Activated CD8-positive, alpha-beta T cell treated with anti-CD3 and anti-CD28 coated beads for 36 hours (primary cell): ENCODE measurements at regions not wholly inside any gene's neighbourhood (a gene's known extent, or its start where the extent isn't known, plus 50 kb on each side); places are given as distances from the start of the nearest gene placed in this dataset.

Experiments used
- ATAC-seq: fragments of 200-7000 bp; cut with Tn5 transposase; one replicate; pipeline ENCODE4 v1.10.0; 2021; ENCODE audit warnings: mild to moderate bottlenecking, moderate library complexity
- CTCF ChIA-PET: fragments of 350-600 bp; sonication (Branson Sonifier 250); formaldehyde crosslinking; loops from one replicate; lab custom pipeline; 2021; ENCODE audit warnings: antibody characterized with exemption; lab: Charles Lee
- POLR2A ChIA-PET: fragments of 350-600 bp; sonication (Branson Sonifier 250); formaldehyde crosslinking; loops from one replicate; lab custom pipeline; 2021; ENCODE audit warnings: antibody characterized with exemption; lab: Charles Lee
- DNase-seq: peaks from one replicate; pipeline ENCODE4 v3.0.0-alpha.2; 2020
- H3K27ac Mint-ChIP-seq: one replicate; pipeline ENCODE4 v1.8.0; 2021; ENCODE audit warnings: mild to moderate bottlenecking, mixed read lengths
- H3K27me3 Mint-ChIP-seq: one replicate; pipeline ENCODE4 v1.8.0; 2021; ENCODE audit warnings: mixed read lengths
- H3K36me3 Mint-ChIP-seq: one replicate; pipeline ENCODE4 v1.8.0; 2021; ENCODE audit warnings: low read depth, mixed read lengths
- H3K4me1 Mint-ChIP-seq: one replicate; pipeline ENCODE4 v1.8.0; 2021; ENCODE audit warnings: low read depth, mixed read lengths
- H3K4me3 Mint-ChIP-seq: one replicate; pipeline ENCODE4 v1.8.0; 2021; ENCODE audit warnings: mild to moderate bottlenecking, moderate library complexity, mixed read lengths
- H3K9me3 Mint-ChIP-seq: one replicate; pipeline ENCODE4 v1.8.0; 2021; ENCODE audit warnings: mixed read lengths
- CTCF ChIP-seq: fragments of 200-600 bp; IDR thresholded peaks from one replicate; pipeline ENCODE4 v1.8.0; 2022; ENCODE audit warnings: antibody characterized with exemption, mild to moderate bottlenecking
- intact Hi-C: fragments of 100-400 bp; cut with micrococcal nuclease; formaldehyde crosslinking; loops from one replicate; pipeline ENCODE4 v1.10.0; 2022

GRCh38 chr12:73452672-73453469 is 1084.8 kb upstream of the ATXN7L3B start:
- Mint-ChIP-seq H3K27ac (no peak overlapping the region), H3K4me1 (no peaks in the 10 kb centered on the region), H3K4me3 (no peak overlapping the region), H3K9me3 (peaks cover 4% of the 10 kb centered on the region), H3K36me3 (no peaks in the 10 kb centered on the region), H3K27me3 (no peaks in the 10 kb centered on the region)
- CTCF ChIA-PET = no interaction called here
- POLR2A ChIA-PET = no interaction called here
- intact Hi-C loops = no loop called here
- DNase-seq = no peak
- no peak for TF ChIP-seq CTCF
- no peak for ATAC-seq

GRCh38 chr12:73460212-73460611 is 1077.4 kb upstream of the ATXN7L3B start:
- no peaks in the 10 kb centered on the region for H3K36me3 Mint-ChIP-seq
- H3K27me3 Mint-ChIP-seq = no peaks in the 10 kb centered on the region
- ATAC-seq = no peak
- ChIA-PET POLR2A (no interaction called here), CTCF (no interaction called here)
- no peak overlapping the region for H3K27ac Mint-ChIP-seq
- H3K9me3 Mint-ChIP-seq = peaks cover 6% of the 10 kb centered on the region
- no peak overlapping the region for H3K4me3 Mint-ChIP-seq
- DNase-seq = no peak
- no peak for TF ChIP-seq CTCF
- intact Hi-C loops = no loop called here
- no peaks in the 10 kb centered on the region for H3K4me1 Mint-ChIP-seq

GRCh38 chr12:73465106-73465505 is 1072.5 kb upstream of the ATXN7L3B start:
- no peaks in the 10 kb centered on the region for H3K27me3 Mint-ChIP-seq
- intact Hi-C loops = no loop called here
- no peaks in the 10 kb centered on the region for H3K4me1 Mint-ChIP-seq
- H3K27ac Mint-ChIP-seq = no peak overlapping the region
- no peak for ATAC-seq
- DNase-seq = no peak
- ChIA-PET CTCF (no interaction called here), POLR2A (no interaction called here)
- H3K36me3 Mint-ChIP-seq = no peaks in the 10 kb centered on the region
- no peak for TF ChIP-seq CTCF
- peaks cover 9% of the 10 kb centered on the region for H3K9me3 Mint-ChIP-seq
- H3K4me3 Mint-ChIP-seq = no peak overlapping the region

GRCh38 chr12:73486256-73486655 is 1051.4 kb upstream of the ATXN7L3B start:
- ATAC-seq = no peak
- TF ChIP-seq CTCF = no peak
- H3K9me3 Mint-ChIP-seq = peaks cover 17% of the 10 kb centered on the region
- H3K27me3 Mint-ChIP-seq = no peaks in the 10 kb centered on the region
- intact Hi-C loops = no loop called here
- no peaks in the 10 kb centered on the region for H3K36me3 Mint-ChIP-seq
- no peak overlapping the region for H3K27ac Mint-ChIP-seq
- no peak for DNase-seq
- POLR2A ChIA-PET = no interaction called here
- CTCF ChIA-PET = no interaction called here
- H3K4me1 Mint-ChIP-seq = no peaks in the 10 kb centered on the region
- H3K4me3 Mint-ChIP-seq = no peak overlapping the region

- Mint-ChIP-seq H3K9me3 (peaks cover 15% of the 10 kb centered on the region), H3K4me1 (no peaks in the 10 kb centered on the region), H3K27ac (no peak overlapping the region), H3K36me3 (no peaks in the 10 kb centered on the region), H3K4me3 (no peak overlapping the region), H3K27me3 (no peaks in the 10 kb centered on the region)
- DNase-seq = no peak
- intact Hi-C loops = no loop called here
- no peak for TF ChIP-seq CTCF
- CTCF ChIA-PET = no interaction called here
- POLR2A ChIA-PET = no interaction called here
- no peak for ATAC-seq
Measured at GRCh38 chr12:73506611-73507010, 1031.0 kb upstream of the ATXN7L3B start.
